ENCODE measurements at regions not wholly inside any gene's neighbourhood (a gene's known extent, or its start where the extent isn't known, plus 50 kb on each side); places are given as distances from the start of the nearest gene placed in this dataset.
"Not testable (repeated sequence)": the region's sequence is repeated elsewhere in the genome, so short reads cannot be mapped to it uniquely, and the experiment has no call there.

DNA sequence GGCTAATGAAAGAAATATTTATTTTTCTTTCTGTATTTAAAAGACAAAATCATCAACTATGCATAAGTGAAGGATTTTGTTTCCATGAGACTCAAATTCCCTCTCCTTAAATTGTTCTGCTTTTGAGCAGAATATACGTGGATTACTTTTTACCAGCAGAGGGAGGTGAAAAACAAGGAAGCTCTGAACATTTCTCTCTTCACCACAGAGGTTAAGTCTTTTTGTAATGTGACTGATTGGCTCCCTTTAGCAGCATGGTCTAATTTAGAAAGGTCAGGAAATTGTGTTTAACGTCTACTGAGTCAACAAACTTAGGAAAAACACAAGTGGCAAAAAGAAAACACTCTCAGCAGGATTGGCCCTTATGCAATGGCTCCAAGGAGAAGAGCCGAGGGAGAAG lies 55.1 kb upstream of the F9 start:
- no peaks in the 10 kb centered on the region for H3K27me3 ChIP-seq (ENCODE audit: control insufficient read depth, insufficient read depth, low read length, poor library complexity, severe bottlenecking)
- H3K4me1 ChIP-seq (ENCODE audit: control insufficient read depth, insufficient read depth, low read length), result no peaks in the 10 kb centered on the region
- H3K36me3 ChIP-seq (ENCODE audit: control insufficient read depth, insufficient read depth, low read length), result no peaks in the 10 kb centered on the region
- H3K4me3 ChIP-seq (ENCODE audit: insufficient read depth, low read depth, low read length), result no peak overlapping the region
- H3K9me3 ChIP-seq (ENCODE audit: control insufficient read depth, low read length), result no peaks in the 10 kb centered on the region
- WGBS, 2 experiments, result 66 to 100% methylated on average over 1 to 3 of the region's 3 CpGs
- no peak overlapping the region for H3K27ac ChIP-seq (ENCODE audit: insufficient read depth, low read depth, low read length, poor library complexity, severe bottlenecking)

DNA sequence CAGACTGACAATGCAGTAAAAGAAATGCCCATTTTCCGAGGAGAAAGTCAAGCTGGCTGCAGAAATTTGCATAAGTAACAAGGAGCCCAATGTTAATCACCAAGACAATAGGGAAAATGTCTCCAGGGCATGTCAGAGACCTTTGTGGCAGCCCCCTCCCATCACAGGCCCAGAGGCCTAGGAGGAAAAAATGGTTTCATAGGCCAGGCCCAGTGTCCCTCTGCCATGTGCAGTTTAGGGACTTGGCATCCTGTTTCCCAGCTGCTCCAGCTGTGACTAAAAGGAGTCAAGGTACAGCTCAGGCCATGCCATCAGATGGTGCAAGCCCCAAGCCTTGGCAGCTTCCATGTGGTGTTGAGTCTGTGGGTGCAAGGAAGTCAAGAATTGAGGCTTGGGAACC lies 68.6 kb upstream of the F9 start:
- not testable (repeated sequence) for H3K4me3 ChIP-seq (ENCODE audit: insufficient read depth, low read depth, low read length); H3K4me1 ChIP-seq (ENCODE audit: control insufficient read depth, insufficient read depth, low read length); H3K9me3 ChIP-seq (ENCODE audit: control insufficient read depth, low read length); H3K27ac ChIP-seq (ENCODE audit: insufficient read depth, low read depth, low read length, poor library complexity, severe bottlenecking); H3K36me3 ChIP-seq (ENCODE audit: control insufficient read depth, insufficient read depth, low read length); H3K27me3 ChIP-seq (ENCODE audit: control insufficient read depth, insufficient read depth, low read length, poor library complexity, severe bottlenecking)
- WGBS, 2 experiments, result 73 to 88% methylated on average over 1 of the region's 1 CpG

- H3K27me3 ChIP-seq (ENCODE audit: control insufficient read depth, insufficient read depth, low read length, poor library complexity, severe bottlenecking), result no peaks in the 10 kb centered on the region
- no peaks in the 10 kb centered on the region for H3K4me1 ChIP-seq (ENCODE audit: control insufficient read depth, insufficient read depth, low read length)
- H3K27ac ChIP-seq (ENCODE audit: insufficient read depth, low read depth, low read length, poor library complexity, severe bottlenecking), result no peak overlapping the region
- no peaks in the 10 kb centered on the region for H3K9me3 ChIP-seq (ENCODE audit: control insufficient read depth, low read length)
- H3K4me3 ChIP-seq (ENCODE audit: insufficient read depth, low read depth, low read length), result no peak overlapping the region
- WGBS, 2 experiments, result no CpG with 5 or more reads among the region's 1 CpG
- no peaks in the 10 kb centered on the region for H3K36me3 ChIP-seq (ENCODE audit: control insufficient read depth, insufficient read depth, low read length)
These were observed 75.8 kb upstream of the F9 start for GRCh38 chrX:139454743-139455142.

- Histone ChIP-seq H3K36me3 (ENCODE audit: control insufficient read depth, insufficient read depth, low read length) (no peaks in the 10 kb centered on the region), H3K9me3 (ENCODE audit: control insufficient read depth, low read length) (no peaks in the 10 kb centered on the region), H3K4me3 (ENCODE audit: insufficient read depth, low read depth, low read length) (no peak overlapping the region), H3K27me3 (ENCODE audit: control insufficient read depth, insufficient read depth, low read length, poor library complexity, severe bottlenecking) (no peaks in the 10 kb centered on the region), H3K27ac (ENCODE audit: insufficient read depth, low read depth, low read length, poor library complexity, severe bottlenecking) (no peak overlapping the region), H3K4me1 (ENCODE audit: control insufficient read depth, insufficient read depth, low read length) (no peaks in the 10 kb centered on the region)
- 89% methylated on average over 2 of the region's 2 CpGs for WGBS, 2 experiments
These were observed 81.5 kb upstream of the F9 start for GRCh38 chrX:139448996-139449395.

DNA sequence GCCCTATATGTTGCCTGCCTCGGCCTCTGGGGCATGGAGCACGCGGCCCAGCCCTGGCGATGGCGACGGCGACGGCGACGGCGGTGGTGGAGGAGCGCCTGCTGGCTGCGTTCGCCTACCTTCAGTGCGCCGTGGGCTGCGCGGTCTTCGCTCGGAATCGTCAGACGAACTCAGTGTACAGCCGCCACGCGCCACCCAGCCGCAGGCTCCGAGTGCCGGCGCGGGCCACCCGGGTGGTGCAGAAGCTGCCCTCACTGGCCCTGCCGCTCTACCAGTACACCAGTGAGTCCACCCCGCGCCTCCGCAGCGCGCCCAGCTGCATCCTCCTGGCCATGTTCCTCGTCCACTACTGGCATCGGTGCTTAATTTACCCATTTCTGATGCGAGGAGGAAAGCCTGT lies 83.7 kb upstream of the F9 start:
- H3K4me1 ChIP-seq (ENCODE audit: control insufficient read depth, insufficient read depth, low read length), result no peaks in the 10 kb centered on the region
- H3K36me3 ChIP-seq (ENCODE audit: control insufficient read depth, insufficient read depth, low read length), result no peaks in the 10 kb centered on the region
- WGBS, 2 experiments, result 97% methylated on average over 40 of the region's 40 CpGs
- H3K27ac ChIP-seq (ENCODE audit: insufficient read depth, low read depth, low read length, poor library complexity, severe bottlenecking), result no peak overlapping the region
- no peak overlapping the region for H3K4me3 ChIP-seq (ENCODE audit: insufficient read depth, low read depth, low read length)
- H3K9me3 ChIP-seq (ENCODE audit: control insufficient read depth, low read length), result no peaks in the 10 kb centered on the region
- no peaks in the 10 kb centered on the region for H3K27me3 ChIP-seq (ENCODE audit: control insufficient read depth, insufficient read depth, low read length, poor library complexity, severe bottlenecking)

DNA sequence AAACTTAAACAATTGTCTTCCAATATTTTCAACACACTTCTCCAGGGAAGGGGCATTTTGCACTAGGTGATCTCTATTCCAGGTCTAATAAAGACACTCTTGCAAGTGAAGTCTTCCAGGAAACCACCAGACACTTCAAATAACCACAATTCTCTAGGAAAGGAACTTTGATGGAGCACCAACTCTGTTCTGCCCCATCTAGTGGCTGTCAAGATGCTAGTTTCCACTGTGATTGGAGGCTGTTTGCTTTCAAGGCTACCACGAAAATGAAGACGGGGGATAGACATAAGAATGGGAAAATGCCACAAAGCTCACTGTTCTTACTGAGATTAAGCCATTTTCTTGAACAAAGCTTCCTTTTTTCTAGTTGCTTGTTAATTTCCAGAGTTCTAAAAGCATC lies 100.6 kb upstream of the F9 start:
- Histone ChIP-seq H3K27ac (ENCODE audit: insufficient read depth, low read depth, low read length, poor library complexity, severe bottlenecking) (no peak overlapping the region), H3K9me3 (ENCODE audit: control insufficient read depth, low read length) (no peaks in the 10 kb centered on the region), H3K4me3 (ENCODE audit: insufficient read depth, low read depth, low read length) (no peak overlapping the region), H3K27me3 (ENCODE audit: control insufficient read depth, insufficient read depth, low read length, poor library complexity, severe bottlenecking) (no peaks in the 10 kb centered on the region), H3K4me1 (ENCODE audit: control insufficient read depth, insufficient read depth, low read length) (no peaks in the 10 kb centered on the region), H3K36me3 (ENCODE audit: control insufficient read depth, insufficient read depth, low read length) (no peaks in the 10 kb centered on the region)
- WGBS, 2 experiments, result 35 to 45% methylated on average over 2 of the region's 2 CpGs

GRCh38 chrX:139423186-139423585 lies 107.4 kb upstream of the F9 start:
- 77% methylated on average over 3 of the region's 3 CpGs; no CpG with 5 or more reads in 1 of the 2 experiments for WGBS, 2 experiments
- Histone ChIP-seq H3K4me1 (ENCODE audit: control insufficient read depth, insufficient read depth, low read length) (no peaks in the 10 kb centered on the region), H3K36me3 (ENCODE audit: control insufficient read depth, insufficient read depth, low read length) (no peaks in the 10 kb centered on the region), H3K27ac (ENCODE audit: insufficient read depth, low read depth, low read length, poor library complexity, severe bottlenecking) (no peak overlapping the region), H3K9me3 (ENCODE audit: control insufficient read depth, low read length) (no peaks in the 10 kb centered on the region), H3K27me3 (ENCODE audit: control insufficient read depth, insufficient read depth, low read length, poor library complexity, severe bottlenecking) (no peaks in the 10 kb centered on the region), H3K4me3 (ENCODE audit: insufficient read depth, low read depth, low read length) (no peak overlapping the region)

DNA sequence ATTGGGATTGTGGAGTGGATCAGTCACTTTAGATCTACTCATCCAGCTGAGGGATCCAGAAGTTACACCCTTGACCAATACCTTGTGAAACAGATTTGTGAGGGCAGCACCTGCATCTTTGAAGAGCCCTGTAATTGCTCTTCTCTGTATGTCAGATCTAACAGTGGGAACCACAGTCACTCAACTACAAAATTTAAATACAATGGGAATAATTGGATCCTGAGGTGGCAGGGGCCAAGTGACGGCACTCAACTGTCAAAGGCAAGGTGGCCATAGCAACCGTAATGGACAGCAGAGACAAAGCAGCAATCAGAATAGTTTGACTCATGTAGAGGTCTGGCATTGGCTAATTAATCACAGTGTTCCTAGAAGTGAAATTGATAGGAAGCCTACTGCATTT lies 132.3 kb upstream of the F9 start:
- H3K4me3 ChIP-seq (ENCODE audit: insufficient read depth, low read depth, low read length); H3K9me3 ChIP-seq (ENCODE audit: control insufficient read depth, low read length); H3K4me1 ChIP-seq (ENCODE audit: control insufficient read depth, insufficient read depth, low read length); H3K36me3 ChIP-seq (ENCODE audit: control insufficient read depth, insufficient read depth, low read length); H3K27me3 ChIP-seq (ENCODE audit: control insufficient read depth, insufficient read depth, low read length, poor library complexity, severe bottlenecking); H3K27ac ChIP-seq (ENCODE audit: insufficient read depth, low read depth, low read length, poor library complexity, severe bottlenecking): not testable (repeated sequence)
- 75 to 92% methylated on average over 2 of the region's 2 CpGs for WGBS, 2 experiments

- no peak overlapping the region for H3K27ac ChIP-seq (ENCODE audit: insufficient read depth, low read depth, low read length, poor library complexity, severe bottlenecking)
- no peaks in the 10 kb centered on the region for H3K4me1 ChIP-seq (ENCODE audit: control insufficient read depth, insufficient read depth, low read length)
- WGBS, 2 experiments, result 76 to 80% methylated on average over 1 to 3 of the region's 3 CpGs
- H3K9me3 ChIP-seq (ENCODE audit: control insufficient read depth, low read length), result no peaks in the 10 kb centered on the region
- H3K4me3 ChIP-seq (ENCODE audit: insufficient read depth, low read depth, low read length), result no peak overlapping the region
- no peaks in the 10 kb centered on the region for H3K36me3 ChIP-seq (ENCODE audit: control insufficient read depth, insufficient read depth, low read length)
- no peaks in the 10 kb centered on the region for H3K27me3 ChIP-seq (ENCODE audit: control insufficient read depth, insufficient read depth, low read length, poor library complexity, severe bottlenecking)
These were observed 142.3 kb upstream of the F9 start for GRCh38 chrX:139388254-139388653.

- Histone ChIP-seq H3K36me3 (ENCODE audit: control insufficient read depth, insufficient read depth, low read length) (no peaks in the 10 kb centered on the region), H3K4me1 (ENCODE audit: control insufficient read depth, insufficient read depth, low read length) (no peaks in the 10 kb centered on the region), H3K27ac (ENCODE audit: insufficient read depth, low read depth, low read length, poor library complexity, severe bottlenecking) (no peak overlapping the region), H3K27me3 (ENCODE audit: control insufficient read depth, insufficient read depth, low read length, poor library complexity, severe bottlenecking) (no peaks in the 10 kb centered on the region), H3K9me3 (ENCODE audit: control insufficient read depth, low read length) (no peaks in the 10 kb centered on the region), H3K4me3 (ENCODE audit: insufficient read depth, low read depth, low read length) (no peak overlapping the region)
- WGBS, 2 experiments, result 92 to 93% methylated on average over 14 of the region's 14 CpGs
These were observed 148.0 kb upstream of the F9 start for GRCh38 chrX:139382529-139382928.

GRCh38 chrX:139376547-139376946 lies 154.0 kb upstream of the F9 start:
- H3K4me3 ChIP-seq (ENCODE audit: insufficient read depth, low read depth, low read length); H3K27ac ChIP-seq (ENCODE audit: insufficient read depth, low read depth, low read length, poor library complexity, severe bottlenecking); H3K9me3 ChIP-seq (ENCODE audit: control insufficient read depth, low read length); H3K27me3 ChIP-seq (ENCODE audit: control insufficient read depth, insufficient read depth, low read length, poor library complexity, severe bottlenecking); H3K4me1 ChIP-seq (ENCODE audit: control insufficient read depth, insufficient read depth, low read length); H3K36me3 ChIP-seq (ENCODE audit: control insufficient read depth, insufficient read depth, low read length): not testable (repeated sequence)
- 87 to 95% methylated on average over 2 to 3 of the region's 3 CpGs for WGBS, 2 experiments
